ENCODE measurements at regions not wholly inside any gene's neighbourhood (a gene's known extent, or its start where the extent isn't known, plus 50 kb on each side); places are given as distances from the start of the nearest gene placed in this dataset.

DNA sequence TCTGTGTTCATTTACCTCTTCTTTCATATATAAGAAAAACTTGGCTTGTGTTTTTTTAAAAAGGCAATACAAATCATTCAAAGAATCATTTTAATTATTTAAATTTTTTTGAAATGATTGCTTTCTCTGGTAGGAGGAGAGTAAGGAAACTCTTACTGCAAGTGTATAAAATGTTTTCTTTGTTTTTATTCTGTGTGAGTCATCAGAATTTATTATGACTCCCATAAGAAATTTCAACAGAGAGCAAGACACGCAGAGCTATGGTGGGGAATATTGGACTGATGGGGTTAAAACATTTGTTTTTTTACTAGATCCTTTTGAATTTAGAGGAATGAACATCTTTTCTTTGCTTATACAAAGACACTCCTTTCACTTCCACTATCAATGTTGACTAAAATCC lies 119.1 kb upstream of the ATXN7L3B start:
- DNase-seq, result no peak

DNA sequence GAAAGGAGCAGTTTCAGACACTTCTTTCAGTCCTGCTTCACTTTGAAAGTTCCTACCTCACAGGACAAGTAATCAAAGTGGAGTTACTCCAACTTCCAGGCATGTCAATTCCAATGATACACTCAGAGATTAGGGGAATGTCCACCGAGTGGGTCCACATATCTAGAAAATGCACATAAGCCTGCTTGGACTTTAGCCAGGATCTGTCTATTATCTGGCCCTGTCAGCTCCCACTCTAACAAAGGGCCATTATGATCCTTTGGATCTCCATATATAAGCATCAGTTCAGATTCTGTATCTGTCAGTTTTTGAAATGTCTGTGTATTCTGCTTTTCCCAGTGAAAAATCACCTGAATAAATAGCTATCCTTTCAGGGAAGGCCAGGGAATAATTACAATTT lies 112.9 kb upstream of the ATXN7L3B start:
- no peak for DNase-seq

DNA sequence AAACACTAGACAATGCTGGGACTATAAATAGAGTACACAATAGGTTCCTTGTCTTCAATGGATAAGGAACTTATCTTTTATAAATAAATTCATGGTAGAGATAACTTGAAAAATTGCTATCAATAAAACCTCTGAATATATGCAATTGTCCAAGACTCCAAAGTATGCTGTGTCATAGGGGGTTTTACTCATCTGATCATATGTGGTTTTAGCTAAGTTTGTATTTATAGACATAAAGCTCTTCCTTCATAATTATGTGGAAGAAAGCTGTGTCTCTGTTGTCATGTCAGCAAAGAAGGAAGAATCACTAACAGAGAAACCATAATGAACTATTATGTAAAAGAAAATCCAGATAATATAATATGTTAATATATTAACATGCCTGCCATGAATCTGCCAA lies 111.5 kb upstream of the ATXN7L3B start:
- no peak for DNase-seq

DNA sequence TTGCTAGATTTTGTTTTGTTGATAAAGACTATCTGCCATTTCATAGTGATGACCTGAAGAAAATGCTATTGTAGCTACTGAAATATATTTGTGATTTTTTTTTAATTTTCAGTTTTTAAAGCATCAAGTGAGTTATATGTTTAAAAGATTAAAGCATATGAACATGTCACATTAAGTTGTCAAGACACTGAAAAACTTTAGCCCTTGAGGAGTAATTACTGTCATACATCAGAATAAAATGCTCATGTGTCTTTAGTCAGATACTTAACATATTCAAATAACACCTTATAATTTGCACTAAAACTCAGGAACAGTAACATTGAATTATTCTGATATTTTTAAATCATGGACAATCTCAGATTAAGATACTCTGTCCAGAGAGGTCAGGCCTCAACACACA lies 108.1 kb upstream of the ATXN7L3B start:
- DNase-seq, result no peak

DNA sequence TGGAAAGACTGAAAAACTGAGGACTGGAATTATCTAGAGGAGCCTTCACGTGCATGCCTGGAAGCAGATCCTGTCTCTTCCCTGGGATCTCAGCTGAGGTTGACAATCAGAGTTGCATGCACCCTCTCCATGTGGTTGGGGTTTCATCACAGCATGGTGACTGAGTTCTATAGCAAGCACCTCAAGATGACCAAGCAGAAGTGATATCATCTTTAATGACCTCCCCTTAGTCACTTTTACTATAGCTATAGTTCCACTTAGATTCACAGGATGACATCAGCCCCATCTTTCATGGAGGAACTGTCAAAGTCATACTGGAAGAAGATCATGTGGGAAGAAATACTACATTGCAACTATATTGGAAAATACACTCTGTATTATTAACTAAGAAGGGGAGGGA lies 105.8 kb upstream of the ATXN7L3B start:
- no peak for DNase-seq

DNA sequence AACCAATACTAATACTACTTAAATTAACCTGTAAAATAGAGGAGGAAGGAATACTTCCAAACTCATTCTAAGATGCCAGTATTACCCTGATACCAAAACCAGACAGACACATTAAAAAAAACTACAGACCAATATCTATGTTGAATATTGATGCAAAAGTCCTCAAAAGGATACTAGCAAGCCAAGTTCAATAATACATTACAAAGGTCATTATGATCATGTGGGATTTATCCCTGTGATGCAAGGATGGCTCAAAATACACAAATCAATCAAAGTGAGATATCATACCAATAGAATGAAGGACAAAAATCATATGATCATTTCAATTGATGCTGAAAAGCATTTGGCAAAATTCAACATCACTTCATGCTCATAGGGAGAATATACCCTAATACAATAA lies 97.2 kb upstream of the ATXN7L3B start:
- DNase-seq, result no peak

DNA sequence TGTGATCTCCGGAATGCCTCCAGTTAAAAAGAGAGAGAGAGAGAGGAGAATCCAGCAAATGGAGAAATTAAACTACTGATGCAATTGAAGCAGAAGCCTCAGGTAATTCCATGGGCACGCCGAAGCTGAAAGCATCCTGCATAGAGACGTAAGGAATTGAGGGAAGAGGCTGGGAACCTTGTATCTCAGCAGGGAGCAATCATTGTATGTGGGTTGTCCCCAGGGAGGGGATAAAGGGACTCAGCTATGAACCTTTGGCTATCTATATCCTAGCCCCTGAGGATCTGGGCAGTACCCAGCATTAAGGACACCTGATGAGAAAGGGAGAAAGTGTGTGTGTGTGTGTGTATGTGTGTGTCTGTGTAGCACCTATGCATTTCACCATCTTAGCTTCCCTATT lies 95.8 kb upstream of the ATXN7L3B start:
- DNase-seq, result no peak

DNA sequence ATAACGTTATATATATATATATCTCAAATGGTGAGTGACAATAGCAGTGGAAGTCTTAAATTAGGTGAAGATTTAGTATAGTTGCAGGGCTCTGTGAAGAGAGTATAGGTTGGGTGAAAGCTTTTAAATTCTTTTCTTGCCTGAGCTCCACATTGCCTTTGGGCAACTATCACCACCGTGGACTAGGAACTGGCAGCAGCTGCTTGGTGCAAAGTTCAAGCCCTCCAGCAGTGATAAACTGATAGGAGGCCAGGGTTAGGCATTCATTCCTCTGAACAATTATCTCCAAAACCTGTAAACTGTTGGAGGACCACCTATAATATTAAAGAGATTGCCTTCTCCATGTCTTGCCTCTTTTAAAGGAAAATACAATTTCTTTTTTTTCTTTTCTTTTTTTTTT lies 91.2 kb upstream of the ATXN7L3B start:
- no peak for DNase-seq

DNA sequence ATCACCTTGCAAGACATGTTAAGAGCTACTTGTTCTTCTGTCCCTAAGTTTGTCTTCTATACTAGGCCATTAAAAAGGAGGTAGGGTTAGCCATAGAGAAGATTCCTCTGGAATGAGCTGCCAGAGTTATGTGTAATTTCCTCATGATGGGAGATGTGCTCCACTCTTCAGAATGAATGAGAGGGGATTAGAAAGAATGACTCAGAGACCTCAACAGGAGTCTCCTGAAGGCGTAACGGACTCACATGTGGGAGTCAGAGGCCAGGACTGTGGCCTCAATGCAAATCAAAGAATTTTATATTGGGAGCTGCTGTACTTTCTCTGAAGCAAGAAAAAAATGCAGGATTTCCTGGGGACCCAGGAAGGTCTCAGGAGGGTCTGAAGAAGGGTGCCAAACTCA lies 87.8 kb upstream of the ATXN7L3B start:
- no peak for DNase-seq

DNA sequence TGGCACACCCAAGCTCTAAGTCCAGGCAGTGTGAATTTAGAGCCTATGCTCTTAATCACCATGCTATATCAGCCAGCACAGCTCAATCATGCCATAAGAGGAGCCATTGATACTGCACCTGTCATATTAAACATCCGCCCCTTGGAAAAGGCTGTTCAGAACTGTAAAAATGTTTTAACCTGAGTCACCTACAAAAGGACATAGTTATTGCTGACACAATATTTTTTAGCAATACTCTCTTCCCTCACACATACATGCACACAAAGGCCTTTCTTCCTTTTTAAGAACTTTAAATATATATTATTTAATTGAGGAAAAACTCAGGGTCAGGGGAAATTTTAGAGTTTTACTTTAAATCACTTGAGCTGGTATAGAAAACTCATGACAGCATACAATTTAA lies 83.5 kb upstream of the ATXN7L3B start:
- DNase-seq, result no peak

DNA sequence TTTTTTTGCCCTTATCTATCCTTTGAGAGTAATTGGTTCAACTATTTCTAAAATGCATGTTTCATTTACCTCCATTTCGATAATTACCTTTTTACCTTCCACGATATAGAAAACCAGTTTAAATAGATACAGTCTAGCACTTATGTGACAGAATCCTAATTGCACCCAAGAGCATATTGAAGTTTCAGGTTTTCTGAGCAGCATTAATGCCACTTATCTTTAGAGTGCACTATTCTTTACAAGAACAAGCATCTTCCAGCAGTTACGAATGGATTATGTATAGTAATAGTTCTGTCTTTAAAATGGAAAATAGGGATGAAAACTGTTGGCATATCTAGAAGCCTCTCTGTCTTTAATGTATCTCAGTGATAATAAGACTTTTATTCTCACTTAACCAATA lies 82.2 kb upstream of the ATXN7L3B start:
- no peak for DNase-seq

DNA sequence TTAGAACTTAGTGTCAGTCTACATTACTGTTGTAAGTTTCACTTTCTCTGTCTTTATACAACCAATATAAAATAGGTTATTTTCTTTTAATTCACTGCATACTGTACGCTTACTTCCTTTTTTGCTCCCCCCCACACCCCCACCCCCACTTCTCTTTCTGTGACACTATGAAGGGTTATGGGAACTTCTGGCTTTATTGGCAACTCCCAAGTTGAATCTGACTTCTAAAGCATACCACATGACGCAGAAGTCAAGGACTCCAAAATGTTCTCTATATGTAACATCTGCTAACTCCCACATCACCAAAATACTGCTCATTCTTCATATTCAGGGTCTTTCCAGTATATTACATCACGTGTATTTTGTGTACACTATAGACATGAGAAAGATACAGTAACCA lies 81.2 kb upstream of the ATXN7L3B start:
- no peak for DNase-seq

DNA sequence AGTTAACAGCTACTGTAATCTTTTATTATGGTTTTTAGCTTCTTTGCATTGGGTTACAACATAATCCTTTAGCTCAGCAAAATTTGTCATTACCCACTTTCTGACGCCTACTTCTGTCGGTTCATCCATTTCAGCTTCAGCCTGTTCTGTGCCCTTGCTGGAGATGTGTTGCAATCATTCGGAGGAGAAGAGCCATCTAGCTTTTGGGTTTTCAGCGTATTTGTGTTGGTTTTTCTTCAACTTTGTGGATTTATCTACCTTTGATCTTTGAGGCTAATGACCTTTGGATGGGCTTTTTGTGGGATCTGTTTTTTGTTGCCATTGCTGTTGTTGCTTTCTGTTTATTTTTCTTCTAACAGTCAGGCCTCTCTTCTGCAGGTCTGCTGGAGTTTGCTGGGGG lies 69.2 kb upstream of the ATXN7L3B start:
- no peak for DNase-seq

DNA sequence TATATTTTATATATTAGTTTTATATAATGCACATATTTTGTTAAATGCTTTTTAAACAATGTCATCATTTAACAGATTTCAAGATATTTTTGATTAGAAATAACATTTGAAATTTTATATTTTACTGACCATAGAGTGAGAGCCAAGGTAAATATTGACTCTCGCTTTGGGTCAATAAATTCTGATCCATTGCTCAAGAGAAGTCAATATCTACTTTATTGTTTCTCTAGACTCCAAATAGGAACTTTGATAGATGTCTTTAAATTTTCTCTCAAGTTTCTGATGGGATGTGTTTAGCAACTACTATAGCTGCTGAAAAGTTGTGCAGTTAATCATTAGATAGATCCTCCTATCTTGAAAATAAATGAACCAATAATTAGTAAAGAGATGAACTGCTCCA lies 61.4 kb upstream of the ATXN7L3B start:
- DNase-seq, result no peak

DNA sequence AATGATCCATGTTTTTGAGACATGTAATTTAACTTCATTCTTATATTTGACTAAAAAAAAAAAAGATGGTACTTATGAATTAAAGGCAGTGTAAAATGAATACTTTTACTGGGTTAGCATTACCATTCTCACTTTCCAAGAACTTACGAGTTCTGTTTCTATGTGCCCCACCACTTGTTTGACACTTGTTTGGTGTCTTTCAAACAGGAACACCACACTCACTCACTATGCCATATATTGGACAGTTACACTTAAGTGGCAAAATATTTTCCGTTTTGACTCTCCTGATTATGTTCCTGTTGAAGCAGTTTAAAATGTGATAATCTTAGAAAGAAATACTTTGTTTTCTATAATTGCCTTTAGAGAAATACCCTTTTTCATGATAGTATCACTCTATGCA lies 56.6 kb upstream of the ATXN7L3B start:
- no peak for DNase-seq

DNA sequence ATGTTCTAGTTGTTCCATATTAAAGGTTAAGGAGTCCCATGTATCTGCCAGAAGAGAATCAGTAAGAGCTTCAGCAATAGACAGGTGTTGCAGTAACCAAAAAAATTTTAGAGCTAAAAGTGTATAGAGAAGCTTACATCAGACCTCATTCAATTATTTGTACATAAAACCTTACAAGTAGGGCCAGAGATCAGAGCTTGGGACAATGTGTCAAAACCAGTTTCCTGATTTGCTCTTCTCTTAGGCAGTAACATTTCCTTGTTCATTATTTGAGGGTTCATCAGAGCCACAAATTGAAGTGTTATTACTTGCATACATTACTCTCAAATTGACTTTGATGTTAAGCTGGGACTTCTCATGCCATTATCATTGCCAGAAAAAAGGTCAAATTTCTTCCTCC lies 55.5 kb upstream of the ATXN7L3B start:
- no peak for DNase-seq

DNA sequence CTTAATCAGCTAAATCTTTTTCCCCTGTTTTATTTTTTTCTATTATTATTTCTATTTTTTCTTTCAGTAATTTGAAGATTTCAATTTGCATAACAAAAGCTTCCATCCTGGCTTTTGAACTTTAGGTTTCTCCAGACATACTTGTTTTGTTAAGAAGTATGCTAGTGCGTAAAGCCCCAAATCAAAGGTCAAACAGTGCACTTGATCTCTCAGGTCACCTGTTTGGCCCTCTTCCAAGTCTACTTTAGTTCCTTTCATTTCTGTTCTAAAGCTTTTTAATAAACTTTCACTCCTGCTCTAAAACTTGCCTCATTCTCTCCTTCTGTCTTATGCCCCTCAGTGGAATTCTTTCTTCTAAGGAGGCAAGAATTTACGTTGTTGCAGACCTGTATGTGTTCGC lies 54.6 kb upstream of the ATXN7L3B start:
- DNase-seq, result no peak
